ENCODE measurements at regions not wholly inside any gene's neighbourhood (a gene's known extent, or its start where the extent isn't known, plus 50 kb on each side); places are given as distances from the start of the nearest gene placed in this dataset.

DNA sequence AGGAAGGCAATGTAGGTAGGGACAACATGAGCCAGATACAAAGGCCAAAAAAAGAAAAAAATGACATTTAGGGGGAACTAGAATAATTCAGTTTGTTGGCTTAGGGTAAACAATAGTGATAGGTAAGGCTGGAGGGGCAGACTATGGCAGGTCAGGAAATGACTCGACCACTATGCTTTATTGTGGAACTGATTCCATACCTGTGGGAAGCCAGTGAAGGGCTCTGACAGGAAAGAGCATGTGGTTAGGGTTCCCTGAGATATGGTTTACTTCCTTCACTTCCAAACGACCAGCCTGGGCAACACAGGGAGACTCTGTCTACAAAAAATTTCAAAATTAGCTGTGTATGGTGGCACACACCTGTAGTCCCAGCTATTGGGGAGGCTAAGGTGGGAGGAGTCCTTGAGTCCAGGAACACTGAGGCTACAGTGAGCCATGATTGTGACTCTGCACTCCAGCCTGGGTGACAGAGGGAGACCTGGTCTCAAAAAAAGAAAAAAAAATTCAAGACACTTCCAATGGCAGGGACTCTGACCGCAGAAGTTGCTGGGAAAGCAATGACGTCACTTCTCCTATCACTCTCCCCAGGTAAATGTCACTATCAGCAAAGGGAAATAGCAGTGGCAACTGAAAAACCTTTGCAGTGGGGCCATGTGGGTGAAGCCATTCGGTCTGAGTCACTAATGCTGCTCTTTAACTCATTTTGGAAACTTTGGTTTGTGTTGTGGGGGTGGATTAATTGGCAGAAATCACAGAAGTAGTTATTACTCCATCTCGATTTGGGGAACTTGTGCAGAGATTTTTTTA is 192.8 kb upstream of the TSC22D1 start:
- no peaks in the 10 kb centered on the region for H3K36me3 ChIP-seq (ENCODE audit: control insufficient read depth in 2 of 2, insufficient read depth in 1 of 2, low read length in 2 of 2)
- H3K9me3 ChIP-seq (ENCODE audit: control insufficient read depth, insufficient read depth, low read depth, low read length) = no peaks in the 10 kb centered on the region
- no peak overlapping the region for H3K4me3 ChIP-seq (ENCODE audit: low read depth, low read length)
- ChIA-PET CTCF (no interaction called here), POLR2A (no interaction called here)
- peaks cover 3% of the 10 kb centered on the region; the same call in 1 of the 2 replicates for H3K4me1 ChIP-seq (ENCODE audit: control insufficient read depth, insufficient read depth, low read length)
- no peak overlapping the region for H3K27ac ChIP-seq (ENCODE audit: extremely low read depth, low read depth, low read length)
- no peak for TF ChIP-seq ZNF37A (tag by site-specific recombination; IDR thresholded peaks at IDR 0.05)
- no peak for TF ChIP-seq ZNF133 (tag by site-specific recombination; IDR thresholded peaks at IDR 0.05)
- no peak for TF ChIP-seq ZNF768 (tag by site-specific recombination; IDR thresholded peaks at IDR 0.05)
- TF ChIP-seq, protein P1, sequence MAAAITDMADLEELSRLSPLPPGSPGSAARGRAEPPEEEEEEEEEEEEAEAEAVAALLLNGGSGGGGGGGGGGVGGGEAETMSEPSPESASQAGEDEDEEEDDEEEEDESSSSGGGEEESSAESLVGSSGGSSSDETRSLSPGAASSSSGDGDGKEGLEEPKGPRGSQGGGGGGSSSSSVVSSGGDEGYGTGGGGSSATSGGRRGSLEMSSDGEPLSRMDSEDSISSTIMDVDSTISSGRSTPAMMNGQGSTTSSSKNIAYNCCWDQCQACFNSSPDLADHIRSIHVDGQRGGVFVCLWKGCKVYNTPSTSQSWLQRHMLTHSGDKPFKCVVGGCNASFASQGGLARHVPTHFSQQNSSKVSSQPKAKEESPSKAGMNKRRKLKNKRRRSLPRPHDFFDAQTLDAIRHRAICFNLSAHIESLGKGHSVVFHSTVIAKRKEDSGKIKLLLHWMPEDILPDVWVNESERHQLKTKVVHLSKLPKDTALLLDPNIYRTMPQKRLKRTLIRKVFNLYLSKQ (tag by site-specific recombination; IDR thresholded peaks at IDR 0.05; ENCODE audit: borderline replicate concordance) = no peak
- no peak for TF ChIP-seq INSM2 (tag by site-specific recombination; IDR thresholded peaks at IDR 0.05)
- TF ChIP-seq ZNF138 (tag by site-specific recombination; IDR thresholded peaks at IDR 0.05; ENCODE audit: borderline replicate concordance) = no peak
- TF ChIP-seq ZNF488 (tag by site-specific recombination; IDR thresholded peaks at IDR 0.05) = no peak
- TF ChIP-seq, protein P2, sequence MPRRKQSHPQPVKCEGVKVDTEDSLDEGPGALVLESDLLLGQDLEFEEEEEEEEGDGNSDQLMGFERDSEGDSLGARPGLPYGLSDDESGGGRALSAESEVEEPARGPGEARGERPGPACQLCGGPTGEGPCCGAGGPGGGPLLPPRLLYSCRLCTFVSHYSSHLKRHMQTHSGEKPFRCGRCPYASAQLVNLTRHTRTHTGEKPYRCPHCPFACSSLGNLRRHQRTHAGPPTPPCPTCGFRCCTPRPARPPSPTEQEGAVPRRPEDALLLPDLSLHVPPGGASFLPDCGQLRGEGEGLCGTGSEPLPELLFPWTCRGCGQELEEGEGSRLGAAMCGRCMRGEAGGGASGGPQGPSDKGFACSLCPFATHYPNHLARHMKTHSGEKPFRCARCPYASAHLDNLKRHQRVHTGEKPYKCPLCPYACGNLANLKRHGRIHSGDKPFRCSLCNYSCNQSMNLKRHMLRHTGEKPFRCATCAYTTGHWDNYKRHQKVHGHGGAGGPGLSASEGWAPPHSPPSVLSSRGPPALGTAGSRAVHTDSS (tag by site-specific recombination; IDR thresholded peaks at IDR 0.05) = no peak
- TF ChIP-seq EGR2 (tag by site-specific recombination; IDR thresholded peaks at IDR 0.05; ENCODE audit: low read depth) = no peak
- no peak for TF ChIP-seq ZNF785 (tag by site-specific recombination; IDR thresholded peaks at IDR 0.05)
- TF ChIP-seq HOXA7 (CRISPR knock-in tag; IDR thresholded peaks at IDR 0.05; ENCODE audit: borderline replicate concordance) = no peak
- no peak for TF ChIP-seq ZNF658 (tag by site-specific recombination; IDR thresholded peaks at IDR 0.05)
- TF ChIP-seq, protein P3, sequence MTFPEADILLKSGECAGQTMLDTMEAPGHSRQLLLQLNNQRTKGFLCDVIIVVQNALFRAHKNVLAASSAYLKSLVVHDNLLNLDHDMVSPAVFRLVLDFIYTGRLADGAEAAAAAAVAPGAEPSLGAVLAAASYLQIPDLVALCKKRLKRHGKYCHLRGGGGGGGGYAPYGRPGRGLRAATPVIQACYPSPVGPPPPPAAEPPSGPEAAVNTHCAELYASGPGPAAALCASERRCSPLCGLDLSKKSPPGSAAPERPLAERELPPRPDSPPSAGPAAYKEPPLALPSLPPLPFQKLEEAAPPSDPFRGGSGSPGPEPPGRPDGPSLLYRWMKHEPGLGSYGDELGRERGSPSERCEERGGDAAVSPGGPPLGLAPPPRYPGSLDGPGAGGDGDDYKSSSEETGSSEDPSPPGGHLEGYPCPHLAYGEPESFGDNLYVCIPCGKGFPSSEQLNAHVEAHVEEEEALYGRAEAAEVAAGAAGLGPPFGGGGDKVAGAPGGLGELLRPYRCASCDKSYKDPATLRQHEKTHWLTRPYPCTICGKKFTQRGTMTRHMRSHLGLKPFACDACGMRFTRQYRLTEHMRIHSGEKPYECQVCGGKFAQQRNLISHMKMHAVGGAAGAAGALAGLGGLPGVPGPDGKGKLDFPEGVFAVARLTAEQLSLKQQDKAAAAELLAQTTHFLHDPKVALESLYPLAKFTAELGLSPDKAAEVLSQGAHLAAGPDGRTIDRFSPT (tag by site-specific recombination; IDR thresholded peaks at IDR 0.05) = no peak
- TF ChIP-seq ZNF366 (tag by site-specific recombination; conservative IDR thresholded peaks at IDR 0.05) = no peak

- Histone ChIP-seq H3K36me3 (ENCODE audit: control insufficient read depth in 2 of 2, insufficient read depth in 1 of 2, low read length in 2 of 2) (no peaks in the 10 kb centered on the region), H3K27ac (ENCODE audit: extremely low read depth, low read depth, low read length) (no peak overlapping the region), H3K4me3 (ENCODE audit: low read depth, low read length) (no peak overlapping the region), H3K4me1 (ENCODE audit: control insufficient read depth, insufficient read depth, low read length) (peaks cover 3% of the 10 kb centered on the region; the same call in 1 of the 2 replicates), H3K9me3 (ENCODE audit: control insufficient read depth, insufficient read depth, low read depth, low read length) (no peaks in the 10 kb centered on the region)
- no peak for TF ChIP-seq ZNF433 (tag by site-specific recombination; IDR thresholded peaks at IDR 0.05; ENCODE audit: low read depth)
- TF ChIP-seq ZNF76 (tag by site-specific recombination; IDR thresholded peaks at IDR 0.05; ENCODE audit: borderline replicate concordance, low read depth) = no peak
- no peak for TF ChIP-seq TSHZ1 (tag by site-specific recombination; IDR thresholded peaks at IDR 0.05; ENCODE audit: borderline replicate concordance)
- TF ChIP-seq ZNF324 (tag by site-specific recombination; IDR thresholded peaks at IDR 0.05) = no peak
- no peak for TF ChIP-seq ZNF530 (tag by site-specific recombination; IDR thresholded peaks at IDR 0.05; ENCODE audit: low read depth)
- TF ChIP-seq ZNF223 (tag by site-specific recombination; IDR thresholded peaks at IDR 0.05) = no peak
- ChIA-PET CTCF (no interaction called here), POLR2A (no interaction called here)
These were observed 192.1 kb upstream of the TSC22D1 start for GRCh38 chr13:44768239-44768638.
